NB4 (cell line): ENCODE measurements at regions not wholly inside any gene's neighbourhood (a gene's known extent, or its start where the extent isn't known, plus 50 kb on each side); places are given as distances from the start of the nearest gene placed in this dataset.

ENCODE experiments used
- CTCF ChIP-seq: IDR thresholded peaks from one replicate; pipeline ENCODE4 v1.5.1; 2012; ENCODE audit warnings: low read depth, low read length
- POLR2A ChIP-seq: IDR thresholded peaks from 2 replicates; pipeline ENCODE4 v1.6.1; 2011; ENCODE audit warnings: mild to moderate bottlenecking; ENCODE audit not compliant: insufficient read length; ENCODE audit errors: extremely low read depth

GRCh38 chr2:63678551-63678950 lies 89.8 kb downstream of the MDH1 start:
- TF ChIP-seq CTCF (no peak), POLR2A (no peak)
